Anterior cingulate cortex (tissue), 58 donors: ENCODE measurements at regions not wholly inside any gene's neighbourhood (a gene's known extent, or its start where the extent isn't known, plus 50 kb on each side); places are given as distances from the start of the nearest gene placed in this dataset.
A peak's percentile ranks its signal among the peaks of the same experiment; 100 is the strongest.

ENCODE experiments used
- DNase-seq, 58 donors: peaks; one replicate each; lab custom pipeline; 2025; lab: John Stamatoyannopoulos, UW

- no peak for DNase-seq
Measured at GRCh38 chr18:73807551-73808192, 340.0 kb downstream of the FBXO15 start.

- DNase-seq: no peak
Measured at GRCh38 chr18:73805991-73806390, 341.6 kb downstream of the FBXO15 start.

DNA sequence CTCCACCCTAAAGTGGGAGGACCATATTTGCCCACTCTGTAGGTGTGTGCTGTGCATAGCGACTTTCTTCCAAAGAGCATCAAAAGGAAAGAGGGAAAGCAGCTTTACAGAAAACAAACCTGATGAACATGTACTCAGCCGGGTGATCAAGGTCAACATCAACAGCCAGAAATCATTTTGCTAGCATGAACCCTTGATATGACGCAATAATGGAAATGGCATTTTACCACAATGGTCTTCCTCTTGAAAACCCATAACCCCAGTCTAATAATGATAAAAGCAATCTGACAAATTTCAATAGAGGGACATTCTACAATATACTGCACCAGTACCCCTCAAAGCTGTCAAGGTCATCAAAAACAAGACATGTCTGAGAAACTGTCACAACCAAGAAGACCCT lies 350.2 kb downstream of the FBXO15 start:
- DNase-seq: no peak

- no peak for DNase-seq
Measured at GRCh38 chr18:73793386-73793785, 354.2 kb downstream of the FBXO15 start.

GRCh38 chr18:73791081-73791480 lies 356.6 kb downstream of the FBXO15 start:
- DNase-seq: no peak

DNA sequence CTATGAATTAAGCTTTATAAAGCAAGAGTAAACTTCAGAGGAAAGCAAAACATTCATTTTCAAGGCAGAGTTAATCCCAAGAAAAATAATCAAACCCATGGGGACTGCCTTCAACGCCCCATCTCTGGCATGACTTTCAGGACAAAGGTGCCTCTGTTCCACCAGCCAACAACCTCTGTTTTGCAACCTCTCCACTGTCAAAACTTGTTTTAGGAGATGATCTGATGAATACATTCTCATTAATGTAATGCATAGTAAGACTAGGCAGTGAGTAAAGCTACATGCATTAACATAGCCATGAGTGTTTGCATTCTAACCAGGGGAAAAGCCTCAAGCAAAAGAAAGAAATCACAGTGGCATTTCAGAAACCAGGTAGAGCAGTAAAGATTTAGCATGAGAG lies 357.0 kb downstream of the FBXO15 start:
- DNase-seq: no peak

GRCh38 chr18:73787316-73787715 lies 360.3 kb downstream of the FBXO15 start:
- DNase-seq: no peak

DNA sequence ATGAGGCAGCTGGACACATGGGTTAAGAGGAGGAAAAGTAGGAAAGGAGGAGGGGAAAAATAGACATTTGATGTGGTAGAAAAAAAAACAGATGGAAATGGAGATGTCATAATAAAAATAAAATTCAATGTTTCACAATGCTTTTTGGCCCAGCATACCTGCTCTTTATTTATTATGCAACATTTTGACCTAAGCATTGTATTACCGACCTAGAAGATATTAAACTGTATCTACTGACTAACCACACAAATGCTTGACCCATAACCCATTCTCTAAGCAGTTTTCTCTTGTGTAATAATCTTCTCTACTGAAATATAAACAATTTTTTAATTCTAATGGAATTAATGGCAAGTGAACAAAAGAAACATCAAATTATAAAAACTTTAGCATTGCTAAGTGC lies 362.3 kb downstream of the FBXO15 start:
- no peak for DNase-seq

GRCh38 chr18:73784853-73785252 lies 362.8 kb downstream of the FBXO15 start:
- DNase-seq: no peak

- DNase-seq: no peak
Measured at GRCh38 chr18:73782405-73782804, 365.2 kb downstream of the FBXO15 start.

DNA sequence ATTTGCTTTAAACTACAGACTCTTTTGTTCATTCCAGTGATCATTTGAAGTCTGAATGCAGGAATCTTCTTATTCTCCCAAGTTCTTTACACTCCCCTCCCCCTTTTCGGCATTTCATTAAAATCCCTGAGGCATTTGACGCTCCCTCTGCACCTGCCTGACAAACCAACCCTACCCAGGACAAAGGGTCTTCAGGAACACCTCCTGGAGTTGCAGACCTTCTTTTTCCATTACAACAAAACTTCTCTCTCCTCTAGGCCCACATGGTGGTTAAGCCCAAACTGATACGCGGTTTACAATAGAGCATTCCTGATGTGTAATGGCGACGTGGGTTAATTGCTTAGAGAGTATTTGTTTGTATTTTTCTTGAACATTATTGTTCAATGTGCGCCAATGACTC lies 367.4 kb downstream of the FBXO15 start:
- DNase-seq: no peak

DNA sequence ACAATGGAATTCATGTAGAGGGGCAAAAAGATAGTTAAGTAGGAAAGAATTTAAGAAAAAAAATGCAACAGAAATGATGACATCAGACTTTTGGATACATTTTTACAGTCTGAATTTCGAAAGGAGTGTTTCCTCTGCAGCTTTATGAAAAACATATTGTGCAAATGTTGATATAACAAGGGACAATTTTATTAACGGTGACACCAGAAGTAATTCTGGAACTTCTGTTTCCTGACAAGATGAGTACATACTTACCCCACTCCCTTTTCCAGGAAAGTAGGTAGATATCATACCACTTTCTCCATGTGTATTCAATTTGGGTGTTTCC lies 369.6 kb downstream of the FBXO15 start:
- no peak for DNase-seq

DNA sequence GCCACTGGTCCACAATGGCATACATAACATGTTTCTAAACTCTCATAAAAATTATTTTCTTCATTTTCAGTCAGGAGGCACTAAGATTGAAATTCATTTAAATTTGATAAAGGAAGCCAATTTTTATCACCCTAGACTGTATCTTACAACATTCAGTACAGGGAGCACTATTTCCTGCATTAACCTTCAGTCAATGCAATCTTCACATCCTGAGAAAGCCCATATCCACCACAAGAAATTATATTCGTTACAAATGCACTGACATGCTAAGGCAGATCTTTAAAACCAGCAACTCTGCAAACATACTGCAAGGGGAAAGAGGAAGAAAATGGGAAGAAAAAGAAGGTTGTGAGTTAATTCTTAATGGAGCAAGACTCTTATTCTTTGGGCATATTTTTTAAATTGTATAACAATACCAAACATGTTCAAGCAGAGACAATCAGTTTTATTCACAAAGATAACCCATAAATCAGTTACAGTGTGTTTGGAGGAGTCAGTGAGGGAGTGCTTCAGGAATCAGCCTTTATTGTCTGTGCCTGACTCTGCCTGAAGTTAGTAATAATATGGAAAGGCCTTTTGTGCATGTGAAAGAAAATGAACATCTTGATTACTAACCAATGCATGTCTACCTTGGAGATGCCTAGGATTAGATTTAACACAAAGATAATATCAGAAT lies 370.1 kb downstream of the FBXO15 start:
- DNase-seq: no peak

- peak in 15 of 58 donors; percentile 1 to 36 (median 15) for DNase-seq
Measured at GRCh38 chr18:73774811-73775509, 372.7 kb downstream of the FBXO15 start.

- DNase-seq: no peak
Measured at GRCh38 chr18:73768043-73768442, 379.6 kb downstream of the FBXO15 start.

DNA sequence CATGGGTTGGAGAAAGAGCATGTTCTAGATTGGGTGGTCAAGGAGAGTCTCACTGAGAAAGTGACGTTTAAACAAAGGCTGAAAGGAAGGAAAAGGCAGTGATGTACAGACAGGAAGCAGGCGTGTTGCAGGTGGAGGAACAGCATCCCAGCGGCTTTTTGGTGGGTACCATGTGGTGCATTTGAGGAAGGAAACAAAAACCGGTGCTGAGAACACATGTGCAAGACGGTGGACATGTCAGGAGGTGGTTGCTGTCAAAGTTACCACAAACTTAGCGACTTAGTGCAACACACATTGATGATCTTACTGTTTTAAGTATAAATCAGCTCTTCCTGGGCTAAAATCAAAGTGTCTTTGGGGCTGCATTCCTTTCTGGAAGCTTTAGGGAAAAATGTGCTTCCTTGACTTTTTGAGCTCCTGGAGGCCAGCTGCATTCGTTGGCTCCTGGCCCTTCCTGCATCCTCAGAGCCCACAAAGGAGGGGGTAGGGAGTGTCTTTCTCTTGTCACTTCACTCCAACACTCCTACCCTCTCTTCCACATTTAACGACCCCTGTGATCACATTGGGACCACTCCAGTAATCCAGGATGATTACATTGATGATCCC lies 380.6 kb downstream of the FBXO15 start:
- DNase-seq: no peak

DNA sequence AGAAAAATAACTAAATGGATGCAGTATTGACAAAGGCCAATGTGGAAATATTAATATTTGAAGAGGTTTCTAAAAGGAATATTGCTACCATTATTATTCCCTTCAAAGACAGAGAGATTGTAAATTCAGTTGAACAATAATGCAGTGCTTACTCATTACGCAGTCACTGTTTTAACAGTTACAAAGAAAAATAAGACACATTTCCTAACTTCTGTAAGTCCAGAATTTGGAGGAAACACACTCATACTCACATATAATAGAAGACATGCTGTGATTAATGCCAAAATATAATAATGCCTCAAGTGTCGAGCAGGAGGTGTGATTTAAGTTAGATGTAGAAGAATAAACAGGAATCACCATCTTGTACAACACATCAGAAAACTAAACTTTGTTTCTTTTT lies 389.2 kb downstream of the FBXO15 start:
- no peak for DNase-seq

DNA sequence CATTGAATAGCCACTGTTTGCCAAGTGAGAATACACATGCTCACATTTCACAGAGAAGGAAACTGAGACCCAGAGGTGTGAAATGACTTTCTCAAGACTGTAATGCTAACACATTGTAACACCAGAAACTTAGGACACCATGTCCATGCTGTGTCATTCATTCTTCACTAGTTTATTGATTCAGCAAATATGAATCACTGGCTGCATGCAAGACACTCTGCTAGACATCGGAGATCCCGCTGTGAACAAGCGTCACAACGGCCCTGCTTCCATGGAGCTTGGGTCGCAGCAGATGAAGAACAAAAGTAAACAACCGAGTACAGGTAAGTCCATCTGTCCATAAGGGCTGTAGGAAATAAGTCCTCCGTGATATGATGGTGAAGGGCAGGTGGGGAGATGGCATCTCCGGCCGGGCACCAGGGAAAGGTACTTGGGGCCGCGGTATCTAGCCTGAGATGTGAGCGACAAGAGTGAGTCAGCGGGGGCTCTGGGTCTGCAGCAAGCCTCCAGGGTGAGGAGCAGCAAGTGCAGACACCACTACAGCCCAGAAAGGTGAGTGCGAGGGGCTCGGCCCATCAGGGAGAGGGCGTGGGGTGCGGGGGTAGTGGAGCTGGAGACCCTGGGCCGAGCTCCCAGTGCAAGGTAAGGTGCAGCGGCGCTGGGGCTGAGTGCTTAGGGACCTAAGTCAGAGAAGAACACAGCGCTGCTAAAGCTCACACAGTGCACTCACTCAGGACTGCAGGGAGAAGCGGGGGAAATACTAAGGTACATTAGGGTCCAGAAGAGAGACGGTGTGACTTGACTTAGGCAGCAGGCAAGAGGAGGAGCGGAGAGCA lies 391.2 kb downstream of the FBXO15 start:
- DNase-seq: no peak

DNA sequence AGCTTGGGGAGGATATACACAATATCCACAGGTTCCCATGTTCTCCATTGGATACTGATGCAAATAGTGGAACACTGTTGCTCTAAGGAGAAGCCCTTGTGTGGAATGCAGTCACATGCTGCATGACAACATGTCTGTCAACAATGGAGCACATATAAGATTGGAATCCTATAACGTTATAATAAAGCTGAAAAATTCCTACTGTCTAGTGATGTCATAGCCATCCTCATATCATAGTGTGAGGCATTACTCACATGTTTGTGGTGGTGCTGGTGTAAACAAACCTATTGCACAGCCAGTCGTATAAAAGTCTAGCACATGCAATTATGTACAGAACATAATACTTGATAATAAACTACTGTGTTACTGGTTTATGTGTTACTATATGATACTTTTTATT lies 394.7 kb downstream of the FBXO15 start:
- DNase-seq: no peak

- no peak for DNase-seq
Measured at GRCh38 chr18:73752546-73752945, 395.1 kb downstream of the FBXO15 start.

- no peak for DNase-seq
Measured at GRCh38 chr18:73750052-73750451, 397.6 kb downstream of the FBXO15 start.
